GM23248 (cell line): ENCODE measurements at regions not wholly inside any gene's neighbourhood (a gene's known extent, or its start where the extent isn't known, plus 50 kb on each side); places are given as distances from the start of the nearest gene placed in this dataset.

Experiments used
- DNase-seq: peaks from one replicate; pipeline ENCODE4 v3.0.0-alpha.2; 2015
- H2AFZ ChIP-seq: fragments of 200-600 bp; sonication (generic); 2 replicates; pipeline ENCODE4 v1.6.1; 2016; ENCODE audit warnings: antibody characterized with exemption
- H3F3A ChIP-seq: fragments of 200-600 bp; sonication (generic); 2 replicates; pipeline ENCODE4 v1.6.1; 2016; ENCODE audit warnings: mild to moderate bottlenecking, antibody characterized with exemption, mixed run types; ENCODE audit not compliant: insufficient read depth
- H3K27ac ChIP-seq: fragments of 200-600 bp; sonication (generic); 2 replicates; pipeline ENCODE4 v1.5.1; 2016; ENCODE audit warnings: mild to moderate bottlenecking
- H3K27me3 ChIP-seq: fragments of 200-600 bp; sonication (generic); replicated peaks from 2 replicates; pipeline ENCODE4 v1.6.1; 2016; ENCODE audit warnings: mild to moderate bottlenecking; ENCODE audit not compliant: insufficient read depth
- H3K36me3 ChIP-seq: fragments of 200-600 bp; sonication (generic); 2 replicates; pipeline ENCODE4 v1.6.1; 2016; ENCODE audit warnings: low read depth, mild to moderate bottlenecking
- H3K4me1 ChIP-seq: fragments of 200-600 bp; sonication (generic); 2 replicates; pipeline ENCODE4 v1.6.1; 2016; ENCODE audit warnings: mild to moderate bottlenecking; ENCODE audit not compliant: insufficient read depth
- H3K4me2 ChIP-seq: fragments of 200-600 bp; sonication (generic); one replicate; pipeline ENCODE4 v1.6.1; 2016; ENCODE audit warnings: mild to moderate bottlenecking; ENCODE audit not compliant: unreplicated experiment
- H3K4me3 ChIP-seq: fragments of 200-600 bp; sonication (generic); 2 replicates; pipeline ENCODE4 v1.5.1; 2016; ENCODE audit warnings: mild to moderate bottlenecking
- H3K79me2 ChIP-seq: fragments of 200-600 bp; sonication (generic); 2 replicates; pipeline ENCODE4 v1.6.1; 2016; ENCODE audit warnings: mild to moderate bottlenecking; ENCODE audit not compliant: insufficient read depth
- H3K9ac ChIP-seq: fragments of 200-600 bp; sonication (generic); 2 replicates; pipeline ENCODE4 v1.6.1; 2016; ENCODE audit warnings: mild to moderate bottlenecking
- H3K9me2 ChIP-seq: fragments of 200-600 bp; sonication (generic); 2 replicates; pipeline ENCODE4 v1.6.1; 2016; ENCODE audit warnings: mixed run types, mild to moderate bottlenecking, moderate library complexity; ENCODE audit not compliant: insufficient read depth
- H3K9me3 ChIP-seq: fragments of 200-600 bp; sonication (generic); one replicate; pipeline ENCODE4 v1.6.1; 2017; ENCODE audit warnings: low read depth
- H4K20me1 ChIP-seq: fragments of 200-600 bp; sonication (generic); 2 replicates; pipeline ENCODE4 v1.6.0; 2016; ENCODE audit not compliant: insufficient read depth
- EZH2 ChIP-seq: fragments of 200-600 bp; sonication (generic); IDR thresholded peaks from 2 replicates; pipeline ENCODE4 v1.6.1; 2018; ENCODE audit warnings: antibody characterized with exemption, mild to moderate bottlenecking; ENCODE audit not compliant: insufficient read depth, poor library complexity, severe bottlenecking
- EZH2phosphoT487 ChIP-seq: fragments of 200-600 bp; sonication (generic); IDR thresholded peaks from 2 replicates; pipeline ENCODE4 v1.6.1; 2018; ENCODE audit warnings: antibody characterized with exemption, moderate library complexity, mild to moderate bottlenecking, low read depth; ENCODE audit not compliant: insufficient read depth
- WGBS, 2 experiments: methylation state at CpG; one replicate each; pipeline ENCODE4 v1.1.6; 2015 to 2017; ENCODE audit warnings: low lambda C conversion rate in 2 of 2, low coverage in 1 of 2; ENCODE audit errors: missing lambda C conversion rate in 2 of 2; 5-methylcytosine and 5-hydroxymethylcytosine counted together
- in situ Hi-C: fragments of 300-500 bp; cut with MboI; formaldehyde crosslinking; loops from 2 replicates; pipeline ENCODE4 v1.15.0; 2020

GRCh38 chr10:113495553-113495952, 57.3 kb upstream of the HABP2 start:
- no peaks in the 10 kb centered on the region for H3K27me3 ChIP-seq
- no peaks in the 10 kb centered on the region for H4K20me1 ChIP-seq
- TF ChIP-seq EZH2, result no peak
- no peak for TF ChIP-seq EZH2phosphoT487
- peaks cover 34% of the 10 kb centered on the region for H3F3A ChIP-seq
- in situ Hi-C loops, result no loop called here
- H3K79me2 ChIP-seq, result no peaks in the 10 kb centered on the region
- no peak for DNase-seq
- 50 to 57% methylated on average over 8 of the region's 8 CpGs for WGBS, 2 experiments
- H3K4me2 ChIP-seq, result no peak overlapping the region
- H3K4me3 ChIP-seq, result no peak overlapping the region
- no peaks in the 10 kb centered on the region for H3K9me3 ChIP-seq
- no peak overlapping the region for H3K27ac ChIP-seq
- H3K36me3 ChIP-seq, result no peaks in the 10 kb centered on the region
- no peak overlapping the region for H3K9ac ChIP-seq
- H3K4me1 ChIP-seq, result peaks cover 65% of the 10 kb centered on the region
- no peak overlapping the region for H2AFZ ChIP-seq
- no peaks in the 10 kb centered on the region for H3K9me2 ChIP-seq

GRCh38 chr10:113496111-113497109, 56.4 kb upstream of the HABP2 start:
- Histone ChIP-seq H3K27ac (no peak overlapping the region), H2AFZ (no peak overlapping the region), H3F3A (peaks cover 34% of the 10 kb centered on the region), H3K27me3 (no peaks in the 10 kb centered on the region), H3K4me3 (no peak overlapping the region), H3K4me1 (peaks cover 65% of the 10 kb centered on the region), H3K4me2 (no peak overlapping the region), H3K79me2 (no peaks in the 10 kb centered on the region), H3K9ac (no peak overlapping the region), H3K9me3 (no peaks in the 10 kb centered on the region), H3K36me3 (no peaks in the 10 kb centered on the region), H4K20me1 (no peaks in the 10 kb centered on the region), H3K9me2 (no peaks in the 10 kb centered on the region)
- no peak for TF ChIP-seq EZH2phosphoT487
- no peak for TF ChIP-seq EZH2
- in situ Hi-C loops, result no loop called here
- WGBS, 2 experiments, result 34 to 37% methylated on average over 17 to 20 of the region's 20 CpGs
- DNase-seq, result peak; percentile 36

- Histone ChIP-seq H3K9me2 (no peaks in the 10 kb centered on the region), H2AFZ (no peak overlapping the region), H3K9ac (no peak overlapping the region), H3K4me2 (no peak overlapping the region), H3K9me3 (no peaks in the 10 kb centered on the region), H3K27me3 (no peaks in the 10 kb centered on the region), H4K20me1 (no peaks in the 10 kb centered on the region), H3K36me3 (no peaks in the 10 kb centered on the region), H3K27ac (no peak overlapping the region), H3K79me2 (no peaks in the 10 kb centered on the region), H3K4me1 (peaks cover 59% of the 10 kb centered on the region), H3K4me3 (no peak overlapping the region), H3F3A (peaks cover 31% of the 10 kb centered on the region)
- WGBS, 2 experiments, result 49 to 66% methylated on average over 8 of the region's 8 CpGs
- no peak for DNase-seq
- in situ Hi-C loops, result no loop called here
- TF ChIP-seq EZH2phosphoT487 (no peak), EZH2 (no peak)
Observed at GRCh38 chr10:113497198-113497597, 55.7 kb upstream of the HABP2 start.

GRCh38 chr10:113498997-113499396, 53.9 kb upstream of the HABP2 start:
- H3F3A ChIP-seq, result peaks cover 13% of the 10 kb centered on the region
- WGBS, 2 experiments, result 3 to 10% methylated on average over 4 of the region's 4 CpGs
- H3K79me2 ChIP-seq, result no peaks in the 10 kb centered on the region
- H3K27me3 ChIP-seq, result no peaks in the 10 kb centered on the region
- no peak overlapping the region for H3K4me2 ChIP-seq
- H3K27ac ChIP-seq, result no peak overlapping the region
- in situ Hi-C loops, result no loop called here
- no peak overlapping the region for H3K4me3 ChIP-seq
- H3K4me1 ChIP-seq, result peaks cover 42% of the 10 kb centered on the region
- TF ChIP-seq EZH2, result no peak
- DNase-seq, result peak; percentile 53
- H3K9me3 ChIP-seq, result no peaks in the 10 kb centered on the region
- H3K36me3 ChIP-seq, result no peaks in the 10 kb centered on the region
- no peaks in the 10 kb centered on the region for H3K9me2 ChIP-seq
- H3K9ac ChIP-seq, result no peak overlapping the region
- H2AFZ ChIP-seq, result no peak overlapping the region
- no peaks in the 10 kb centered on the region for H4K20me1 ChIP-seq
